Hepatocyte (in vitro differentiated cells): ENCODE measurements at regions not wholly inside any gene's neighbourhood (a gene's known extent, or its start where the extent isn't known, plus 50 kb on each side); places are given as distances from the start of the nearest gene placed in this dataset.

Source experiments
- DNase-seq: peaks from one replicate; pipeline ENCODE4 v3.0.0-alpha.2; 2016; ENCODE audit warnings: low spot score
- H2AFZ ChIP-seq: fragments of 200-600 bp; sonication (generic); 2 replicates; pipeline ENCODE4 v1.6.0; 2016; ENCODE audit warnings: antibody characterized with exemption, mild to moderate bottlenecking
- H3K27ac ChIP-seq: fragments of 200-600 bp; sonication (generic); 2 replicates; pipeline ENCODE4 v1.5.1; 2016; ENCODE audit warnings: mild to moderate bottlenecking
- H3K27me3 ChIP-seq: fragments of 200-600 bp; sonication (generic); 2 replicates; pipeline ENCODE4 v1.6.1; 2016
- H3K36me3 ChIP-seq: fragments of 200-600 bp; sonication (generic); replicated peaks from 2 replicates; pipeline ENCODE4 v1.5.1; 2016; ENCODE audit warnings: low read depth; ENCODE audit not compliant: insufficient read depth
- H3K4me1 ChIP-seq: fragments of 200-600 bp; sonication (generic); 2 replicates; pipeline ENCODE4 v1.5.1; 2016; ENCODE audit warnings: mild to moderate bottlenecking, moderate library complexity; ENCODE audit not compliant: insufficient read depth
- H3K4me2 ChIP-seq: fragments of 200-600 bp; sonication (generic); 2 replicates; pipeline ENCODE4 v1.6.0; 2016
- H3K4me3 ChIP-seq: fragments of 200-600 bp; sonication (generic); 2 replicates; pipeline ENCODE4 v1.5.1; 2016; ENCODE audit warnings: mild to moderate bottlenecking
- H3K79me2 ChIP-seq: fragments of 200-600 bp; sonication (generic); 2 replicates; pipeline ENCODE4 v1.6.0; 2017; ENCODE audit warnings: mild to moderate bottlenecking
- H3K9me2 ChIP-seq: fragments of 200-600 bp; sonication (generic); replicated peaks from 2 replicates; pipeline ENCODE4 v1.6.0; 2017; ENCODE audit warnings: mild to moderate bottlenecking; ENCODE audit not compliant: insufficient read depth
- H3K9me3 ChIP-seq: fragments of 200-600 bp; sonication (generic); 2 replicates; pipeline ENCODE4 v1.5.1; 2016; ENCODE audit warnings: low read depth, mild to moderate bottlenecking
- H4K20me1 ChIP-seq: fragments of 200-600 bp; sonication (generic); 2 replicates; pipeline ENCODE4 v1.6.0; 2016; ENCODE audit warnings: mild to moderate bottlenecking; ENCODE audit not compliant: insufficient read depth, poor library complexity, severe bottlenecking
- EZH2 ChIP-seq: fragments of 200-600 bp; sonication (generic); IDR thresholded peaks from 2 replicates; pipeline ENCODE4 v1.6.1; 2016; ENCODE audit warnings: antibody characterized with exemption, mild to moderate bottlenecking, borderline replicate concordance
- EZH2phosphoT487 ChIP-seq: fragments of 200-600 bp; sonication (generic); IDR thresholded peaks from one replicate; pipeline ENCODE4 v1.6.1; 2018; ENCODE audit warnings: antibody characterized with exemption, mild to moderate bottlenecking, low read depth, moderate library complexity; ENCODE audit not compliant: unreplicated experiment, severe bottlenecking
- WGBS: methylation state at CpG from one replicate; pipeline ENCODE4 v1.1.6; 2016; ENCODE audit warnings: low lambda C conversion rate; ENCODE audit errors: missing lambda C conversion rate; 5-methylcytosine and 5-hydroxymethylcytosine counted together
- TF ChIP-seq, protein P1 (sequence below): fragments of 200-600 bp; sonication (generic); IDR thresholded peaks from 2 replicates; pipeline ENCODE4 v1.5.1; 2016; ENCODE audit warnings: antibody characterized with exemption, mild to moderate bottlenecking; ENCODE audit not compliant: poor library complexity

GRCh38 chr4:126168484-126168883 is 853.7 kb downstream of the FAT4 start:
- no peak for DNase-seq
- no peaks in the 10 kb centered on the region for H3K27me3 ChIP-seq
- no peak overlapping the region for H3K4me2 ChIP-seq
- H3K4me3 ChIP-seq = no peak overlapping the region
- no peaks in the 10 kb centered on the region for H3K4me1 ChIP-seq
- no peaks in the 10 kb centered on the region for H3K79me2 ChIP-seq
- no peaks in the 10 kb centered on the region for H4K20me1 ChIP-seq
- H3K27ac ChIP-seq = no peak overlapping the region
- H3K9me2 ChIP-seq = no peaks in the 10 kb centered on the region
- no peak for TF ChIP-seq EZH2
- TF ChIP-seq, protein P1, sequence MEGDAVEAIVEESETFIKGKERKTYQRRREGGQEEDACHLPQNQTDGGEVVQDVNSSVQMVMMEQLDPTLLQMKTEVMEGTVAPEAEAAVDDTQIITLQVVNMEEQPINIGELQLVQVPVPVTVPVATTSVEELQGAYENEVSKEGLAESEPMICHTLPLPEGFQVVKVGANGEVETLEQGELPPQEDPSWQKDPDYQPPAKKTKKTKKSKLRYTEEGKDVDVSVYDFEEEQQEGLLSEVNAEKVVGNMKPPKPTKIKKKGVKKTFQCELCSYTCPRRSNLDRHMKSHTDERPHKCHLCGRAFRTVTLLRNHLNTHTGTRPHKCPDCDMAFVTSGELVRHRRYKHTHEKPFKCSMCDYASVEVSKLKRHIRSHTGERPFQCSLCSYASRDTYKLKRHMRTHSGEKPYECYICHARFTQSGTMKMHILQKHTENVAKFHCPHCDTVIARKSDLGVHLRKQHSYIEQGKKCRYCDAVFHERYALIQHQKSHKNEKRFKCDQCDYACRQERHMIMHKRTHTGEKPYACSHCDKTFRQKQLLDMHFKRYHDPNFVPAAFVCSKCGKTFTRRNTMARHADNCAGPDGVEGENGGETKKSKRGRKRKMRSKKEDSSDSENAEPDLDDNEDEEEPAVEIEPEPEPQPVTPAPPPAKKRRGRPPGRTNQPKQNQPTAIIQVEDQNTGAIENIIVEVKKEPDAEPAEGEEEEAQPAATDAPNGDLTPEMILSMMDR = no peak
- no peak for TF ChIP-seq EZH2phosphoT487
- no peaks in the 10 kb centered on the region for H3K9me3 ChIP-seq
- no peaks in the 10 kb centered on the region for H3K36me3 ChIP-seq
- no peak overlapping the region for H2AFZ ChIP-seq
- WGBS = 52% methylated on average over 1 of the region's 1 CpG

- no peak overlapping the region for H3K4me2 ChIP-seq
- no peak overlapping the region for H3K27ac ChIP-seq
- no peaks in the 10 kb centered on the region for H3K9me3 ChIP-seq
- H3K36me3 ChIP-seq = no peaks in the 10 kb centered on the region
- DNase-seq = no peak
- H4K20me1 ChIP-seq = no peaks in the 10 kb centered on the region
- H3K9me2 ChIP-seq = no peaks in the 10 kb centered on the region
- no peak for TF ChIP-seq EZH2
- no peak overlapping the region for H2AFZ ChIP-seq
- WGBS = 100% methylated on average over 1 of the region's 1 CpG
- no peak overlapping the region for H3K4me3 ChIP-seq
- H3K4me1 ChIP-seq = no peaks in the 10 kb centered on the region
- H3K27me3 ChIP-seq = no peaks in the 10 kb centered on the region
- no peaks in the 10 kb centered on the region for H3K79me2 ChIP-seq
These were observed 857.4 kb downstream of the FAT4 start for GRCh38 chr4:126172126-126172525.

- no peak overlapping the region for H2AFZ ChIP-seq
- no peak for DNase-seq
- H3K4me3 ChIP-seq = no peak overlapping the region
- TF ChIP-seq EZH2 (no peak), EZH2phosphoT487 (no peak)
- TF ChIP-seq, protein P1 = no peak
- no peak overlapping the region for H3K27ac ChIP-seq
- H3K4me1 ChIP-seq = no peaks in the 10 kb centered on the region
- H3K79me2 ChIP-seq = no peaks in the 10 kb centered on the region
- no peaks in the 10 kb centered on the region for H3K9me3 ChIP-seq
- H4K20me1 ChIP-seq = no peaks in the 10 kb centered on the region
- WGBS = 91% methylated on average over 2 of the region's 2 CpGs
- H3K36me3 ChIP-seq = no peaks in the 10 kb centered on the region
- H3K4me2 ChIP-seq = no peak overlapping the region
- H3K9me2 ChIP-seq = no peaks in the 10 kb centered on the region
- H3K27me3 ChIP-seq = no peaks in the 10 kb centered on the region
These were observed 859.9 kb downstream of the FAT4 start for GRCh38 chr4:126174627-126175026.

DNA sequence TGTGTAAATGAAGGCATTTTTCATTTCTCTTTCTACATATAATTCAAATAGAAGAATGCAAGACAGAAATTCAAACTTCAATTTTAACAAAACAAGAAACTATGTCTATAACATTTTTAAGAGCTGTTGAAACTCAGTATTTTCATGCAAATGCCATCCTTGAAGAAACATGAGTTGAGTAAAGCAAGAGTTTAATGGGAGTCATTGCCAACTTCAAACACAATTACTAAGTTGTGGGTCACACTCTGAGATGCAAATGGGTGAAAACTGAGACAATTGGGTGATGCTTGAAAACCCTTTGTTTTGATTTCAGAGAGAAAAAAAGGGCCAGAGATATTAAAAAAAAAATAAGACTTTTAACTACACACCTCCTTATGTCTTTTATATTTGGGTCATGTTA is 865.9 kb downstream of the FAT4 start:
- H2AFZ ChIP-seq = no peak overlapping the region
- no peaks in the 10 kb centered on the region for H3K79me2 ChIP-seq
- no peaks in the 10 kb centered on the region for H3K27me3 ChIP-seq
- H3K4me3 ChIP-seq = no peak overlapping the region
- no peak for DNase-seq
- H4K20me1 ChIP-seq = no peaks in the 10 kb centered on the region
- H3K36me3 ChIP-seq = no peaks in the 10 kb centered on the region
- no peak overlapping the region for H3K27ac ChIP-seq
- H3K4me1 ChIP-seq = peaks cover 3% of the 10 kb centered on the region
- H3K9me2 ChIP-seq = no peaks in the 10 kb centered on the region
- no peak overlapping the region for H3K4me2 ChIP-seq
- TF ChIP-seq, protein P1 = no peak
- TF ChIP-seq EZH2 (no peak), EZH2phosphoT487 (no peak)
- H3K9me3 ChIP-seq = no peaks in the 10 kb centered on the region
